Lung (tissue), 9 donors: ENCODE measurements at regions not wholly inside any gene's neighbourhood (a gene's known extent, or its start where the extent isn't known, plus 50 kb on each side); places are given as distances from the start of the nearest gene placed in this dataset.
"Not testable (repeated sequence)": the region's sequence is repeated elsewhere in the genome, so short reads cannot be mapped to it uniquely, and the experiment has no call there.

Experiments used
- ATAC-seq: fragments of 200-7000 bp; cut with Tn5 transposase; one replicate; pipeline ENCODE4 v1.9.1; 2020; ENCODE audit warnings: moderate number of reproducible peaks; ENCODE audit not compliant: insufficient read depth, low FRiP score
- DNase-seq, 3 donors: peaks; one replicate each; pipeline ENCODE4 v3.0.0-alpha.2; 2013 to 2017
- H3K27ac ChIP-seq, 2 donors: one replicate each; pipeline ENCODE4 v1.5.1; 2013; ENCODE audit warnings: mild to moderate bottlenecking in 2 of 2, moderate library complexity in 2 of 2, control low read depth in 1 of 2, inconsistent platforms in 1 of 2, low read depth in 1 of 2, low read length in 1 of 2
- H3K27me3 ChIP-seq, 3 donors: one replicate each; pipeline ENCODE4 v1.5.1; 2013; ENCODE audit warnings: low read length in 2 of 3; ENCODE audit not compliant: control insufficient read depth in 3 of 3, insufficient read depth in 3 of 3
- H3K36me3 ChIP-seq, 4 donors: one replicate each; pipeline ENCODE4 v1.5.1; 2013; ENCODE audit warnings: low read length in 4 of 4, mild to moderate bottlenecking in 1 of 4, moderate library complexity in 1 of 4; ENCODE audit not compliant: control insufficient read depth in 4 of 4, insufficient read depth in 4 of 4
- H3K4me1 ChIP-seq, 5 donors: one replicate each; pipeline ENCODE4 v1.5.1; 2013; ENCODE audit warnings: low read length in 5 of 5, mild to moderate bottlenecking in 2 of 5, moderate library complexity in 1 of 5; ENCODE audit not compliant: control insufficient read depth in 5 of 5, insufficient read depth in 5 of 5
- H3K4me3 ChIP-seq: one replicate; pipeline ENCODE4 v1.5.1; 2013; ENCODE audit warnings: mild to moderate bottlenecking, control low read depth, moderate library complexity
- H3K9ac ChIP-seq, 2 donors: one replicate each; pipeline ENCODE4 v1.5.1; 2013; ENCODE audit warnings: low read length in 2 of 2, control low read depth in 1 of 2; ENCODE audit not compliant: insufficient read depth in 1 of 2
- H3K9me3 ChIP-seq, 4 donors: one replicate each; pipeline ENCODE4 v1.5.1; 2013; ENCODE audit warnings: low read length in 3 of 4, mild to moderate bottlenecking in 1 of 4, moderate library complexity in 1 of 4; ENCODE audit not compliant: control insufficient read depth in 4 of 4, insufficient read depth in 3 of 4
- WGBS, 2 donors: extraction: QIAGEN DNeasy Blood & Tissue Kit; methylation state at CpG; one replicate each; pipeline ENCODE4 v1.1.7; 2013; 5-methylcytosine and 5-hydroxymethylcytosine counted together
- donor health status: Bipolar disorder and iron deficiency.
- donor health status: healthy.
- donor health status: DM: yes; HTN: yes; CAD: no.

DNA sequence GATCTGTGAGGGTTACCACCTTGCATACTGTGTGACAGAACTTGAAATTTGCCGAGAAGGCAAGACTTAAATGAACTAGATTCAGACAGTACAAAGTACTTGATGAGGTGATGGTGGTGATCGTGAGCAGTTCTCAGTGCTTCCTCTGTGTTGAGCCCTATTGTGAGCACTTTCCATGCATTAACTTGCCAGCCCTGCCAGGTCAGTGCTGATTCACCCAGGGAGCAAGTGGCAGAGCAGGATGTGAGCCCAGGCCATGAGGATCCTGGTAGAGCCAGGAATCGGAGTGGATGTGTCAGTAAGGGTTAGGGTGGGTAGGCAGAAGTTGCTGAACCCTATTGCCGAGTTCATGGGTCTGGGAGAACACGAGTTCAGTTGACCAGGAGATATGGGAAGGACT is 4545.7 kb upstream of the TPTE start:
- DNase-seq, H3K4me3 ChIP-seq, ATAC-seq, H3K9ac ChIP-seq, H3K36me3 ChIP-seq, H3K27me3 ChIP-seq, H3K27ac ChIP-seq, H3K9me3 ChIP-seq, H3K4me1 ChIP-seq: not testable (repeated sequence)
- WGBS, 2 donors = no CpG with 5 or more reads among the region's 5 CpGs

DNA sequence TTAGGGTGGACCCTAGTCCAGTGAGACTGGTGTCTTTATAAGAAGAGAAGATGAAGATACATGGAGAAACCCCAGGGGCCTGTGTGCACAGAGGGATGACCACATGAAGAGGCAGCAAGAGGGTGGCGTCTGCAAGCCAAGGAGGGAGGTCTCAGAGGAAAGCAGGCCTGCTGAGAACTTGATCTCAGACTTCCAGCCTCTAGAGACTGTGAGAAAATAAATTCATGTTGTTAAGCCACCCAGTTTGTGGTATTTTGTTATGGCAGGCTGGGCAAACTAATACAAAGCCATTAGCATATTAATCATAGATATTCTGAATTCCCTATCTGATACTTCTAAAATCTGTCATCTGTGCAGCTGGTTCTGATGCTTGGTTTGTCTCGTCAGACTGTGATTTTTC is 4523.8 kb upstream of the TPTE start:
- no CpG with 5 or more reads among the region's 2 CpGs for WGBS, 2 donors
- H3K36me3 ChIP-seq, DNase-seq, H3K27ac ChIP-seq, H3K9me3 ChIP-seq, H3K27me3 ChIP-seq, H3K4me3 ChIP-seq, ATAC-seq, H3K4me1 ChIP-seq, H3K9ac ChIP-seq: not testable (repeated sequence)

DNA sequence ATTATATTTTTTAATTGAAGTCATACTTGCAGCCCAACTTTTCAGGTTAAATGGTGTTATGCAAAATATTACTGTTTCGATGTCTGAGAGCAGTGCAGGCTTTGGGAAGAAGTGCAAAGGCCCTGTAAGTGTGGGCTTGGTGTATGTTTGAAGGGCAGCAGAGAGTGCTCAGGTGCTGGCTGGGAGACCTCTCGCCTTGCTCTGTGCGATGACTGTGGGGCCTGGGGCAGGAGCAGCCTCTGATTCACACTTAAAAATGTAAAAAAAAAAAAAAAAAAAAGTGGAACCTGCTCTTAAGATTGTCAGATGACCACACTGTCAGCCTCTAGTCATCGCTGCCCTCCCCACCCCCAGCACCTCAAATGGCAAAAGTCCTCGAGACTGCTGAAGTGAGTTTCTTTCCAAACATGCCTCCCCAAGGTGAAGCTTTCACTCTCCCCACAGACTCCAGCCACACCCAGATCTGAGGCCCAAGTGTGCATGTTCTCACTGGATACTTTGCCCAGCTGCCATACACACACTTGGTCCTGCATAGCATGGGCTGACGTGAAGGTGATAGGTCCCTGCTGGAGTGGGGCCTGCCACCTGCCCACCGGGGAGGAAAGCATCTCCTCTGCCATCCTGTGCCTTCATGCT is 4505.8 kb upstream of the TPTE start:
- DNase-seq, H3K27me3 ChIP-seq, H3K9me3 ChIP-seq, H3K9ac ChIP-seq, H3K4me1 ChIP-seq, H3K27ac ChIP-seq, H3K36me3 ChIP-seq, ATAC-seq, H3K4me3 ChIP-seq: not testable (repeated sequence)
- no CpG with 5 or more reads among the region's 7 CpGs for WGBS, 2 donors

DNA sequence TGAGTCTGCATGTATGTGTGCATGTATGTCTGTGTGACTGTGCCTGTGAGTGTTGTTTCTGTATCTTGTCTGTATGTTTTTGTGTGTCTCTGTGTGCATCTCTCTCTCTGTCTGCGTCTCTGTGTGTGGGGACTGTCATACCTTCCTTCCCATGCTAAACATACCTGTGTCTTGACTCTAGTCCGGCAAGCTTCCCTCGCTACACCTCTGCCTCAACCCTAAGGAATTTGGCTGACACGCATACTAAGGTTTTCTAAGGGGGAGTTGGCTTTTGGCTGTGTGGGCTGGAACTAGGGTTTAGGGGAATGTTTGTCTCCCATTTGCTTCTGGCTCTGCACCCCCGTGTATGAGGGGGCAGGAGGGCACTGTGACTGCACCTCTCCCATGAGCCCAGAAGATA is 4500.9 kb upstream of the TPTE start:
- not testable (repeated sequence) for H3K27me3 ChIP-seq, H3K9ac ChIP-seq, H3K4me3 ChIP-seq, H3K4me1 ChIP-seq, H3K36me3 ChIP-seq, H3K9me3 ChIP-seq, DNase-seq, ATAC-seq, H3K27ac ChIP-seq
- no CpG with 5 or more reads among the region's 5 CpGs for WGBS, 2 donors

DNA sequence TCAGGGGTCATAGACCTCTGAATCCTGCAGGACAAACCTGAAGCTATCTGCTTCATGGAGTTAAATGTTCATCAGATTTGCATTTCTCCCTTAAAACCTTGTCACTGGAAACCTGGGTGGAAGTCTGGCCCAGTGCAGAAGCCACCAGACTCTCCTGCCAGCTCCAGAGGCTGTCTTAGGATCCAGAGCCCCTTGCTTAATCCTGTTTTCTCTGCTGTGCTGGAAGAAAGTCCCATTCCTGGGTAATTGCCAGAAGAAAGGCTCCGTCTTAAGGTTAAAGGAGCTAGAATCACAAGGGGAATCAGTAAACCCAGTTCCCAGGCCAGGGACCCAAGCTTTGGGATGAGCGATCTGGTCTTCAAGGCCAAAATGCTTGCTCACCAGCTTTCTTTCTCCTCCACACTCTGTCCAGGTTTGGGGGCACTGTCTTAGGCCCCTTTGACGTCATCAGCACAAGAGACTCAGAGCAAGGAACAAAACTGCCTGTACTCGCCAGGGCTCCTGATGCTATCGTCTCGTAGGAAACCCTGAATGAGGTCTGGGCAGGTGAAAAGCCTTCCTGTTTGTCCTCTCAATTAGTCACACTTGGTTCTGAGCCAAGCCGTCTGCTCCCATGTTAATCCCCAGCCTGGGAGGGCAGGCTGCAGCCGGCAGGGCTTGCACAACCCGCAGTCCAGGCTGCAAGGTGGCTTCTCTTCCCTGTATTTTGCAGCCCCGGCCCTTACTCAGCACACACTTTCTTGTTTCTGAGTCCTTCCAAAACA is 4500.2 kb upstream of the TPTE start:
- H3K9me3 ChIP-seq, H3K27ac ChIP-seq, H3K36me3 ChIP-seq, H3K9ac ChIP-seq, H3K4me3 ChIP-seq, H3K4me1 ChIP-seq, DNase-seq, H3K27me3 ChIP-seq: not testable (repeated sequence)
- ATAC-seq = peak; percentile 61
- WGBS, 2 donors = no CpG with 5 or more reads among the region's 10 CpGs

DNA sequence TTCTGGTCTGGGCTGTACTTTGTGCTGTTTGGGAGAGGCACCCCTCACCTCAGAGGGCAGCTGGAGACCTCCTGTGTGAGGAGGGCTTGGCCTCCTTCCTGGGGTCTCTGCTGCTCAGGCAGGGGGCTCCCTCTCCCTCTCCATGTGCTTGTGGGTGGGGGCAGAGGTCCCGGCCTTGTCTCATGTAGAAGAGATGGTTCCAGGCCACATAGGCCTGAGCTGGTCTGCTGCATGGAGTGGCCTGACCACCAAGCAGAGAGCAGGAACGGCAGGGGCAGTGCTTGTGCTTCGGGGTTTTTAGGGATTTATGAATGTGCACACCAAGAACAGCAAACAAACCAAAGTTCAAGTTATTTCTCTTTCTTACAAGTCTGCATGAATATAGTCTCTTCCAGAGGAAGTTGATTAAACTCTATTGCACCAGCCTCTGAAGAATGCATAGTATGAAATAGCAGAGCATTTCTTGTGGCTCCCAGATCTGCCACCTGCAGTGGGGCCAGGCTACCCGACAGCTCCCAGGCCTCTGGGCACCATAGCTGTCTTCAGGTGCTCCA is 4499.6 kb upstream of the TPTE start:
- WGBS, 2 donors = no CpG with 5 or more reads among the region's 4 CpGs
- not testable (repeated sequence) for H3K4me1 ChIP-seq, ATAC-seq, DNase-seq, H3K9me3 ChIP-seq, H3K27me3 ChIP-seq, H3K4me3 ChIP-seq, H3K36me3 ChIP-seq, H3K9ac ChIP-seq, H3K27ac ChIP-seq

DNA sequence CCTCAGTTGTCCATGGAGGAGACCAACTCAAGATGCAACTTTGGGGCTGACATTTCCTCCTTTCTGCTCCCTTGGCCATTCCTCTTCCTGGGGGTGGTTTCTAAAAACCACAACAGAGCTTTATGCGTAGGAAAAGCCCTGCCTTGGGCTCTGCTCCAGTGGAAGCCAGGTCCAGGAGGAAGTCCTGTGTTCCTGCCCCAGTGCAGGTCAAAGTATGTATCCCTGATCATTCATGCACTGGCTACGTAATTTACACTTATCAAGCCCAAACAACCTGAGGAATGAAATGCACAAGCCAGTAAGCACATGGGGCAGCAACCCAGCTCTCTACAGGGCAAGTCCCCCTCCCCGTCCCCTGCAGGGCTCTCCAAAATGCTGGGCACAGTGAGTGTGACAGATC is 4498.1 kb upstream of the TPTE start:
- H3K27me3 ChIP-seq, H3K27ac ChIP-seq, DNase-seq, H3K36me3 ChIP-seq, H3K9ac ChIP-seq, H3K4me1 ChIP-seq, H3K4me3 ChIP-seq, H3K9me3 ChIP-seq, ATAC-seq: not testable (repeated sequence)
- WGBS, 2 donors = no CpG with 5 or more reads among the region's 3 CpGs

DNA sequence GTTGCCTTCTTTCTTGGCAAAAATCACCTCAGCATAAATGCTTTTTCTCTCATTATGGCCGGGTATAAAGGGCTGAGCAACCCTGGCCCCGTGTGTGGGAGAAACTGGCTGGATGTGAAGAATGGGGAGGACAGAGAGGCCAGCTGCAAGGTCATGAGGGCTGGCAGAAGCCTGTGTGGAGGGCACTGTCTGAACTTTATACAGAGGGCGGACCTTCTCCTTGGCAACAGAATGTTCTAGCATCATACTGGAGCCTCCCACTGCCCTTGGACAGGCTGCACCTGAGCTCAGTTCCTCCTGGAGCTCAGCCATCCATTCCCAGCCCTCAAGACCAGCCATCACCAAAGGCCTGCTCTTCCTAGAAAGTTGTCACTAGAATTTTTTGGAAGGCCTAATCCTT is 4496.2 kb upstream of the TPTE start:
- DNase-seq, H3K9me3 ChIP-seq, H3K4me1 ChIP-seq, H3K9ac ChIP-seq, H3K27me3 ChIP-seq, ATAC-seq, H3K36me3 ChIP-seq, H3K4me3 ChIP-seq, H3K27ac ChIP-seq: not testable (repeated sequence)
- no CpG with 5 or more reads among the region's 3 CpGs for WGBS, 2 donors
